ENCODE measurements at regions not wholly inside any gene's neighbourhood (a gene's known extent, or its start where the extent isn't known, plus 50 kb on each side); places are given as distances from the start of the nearest gene placed in this dataset.

DNA sequence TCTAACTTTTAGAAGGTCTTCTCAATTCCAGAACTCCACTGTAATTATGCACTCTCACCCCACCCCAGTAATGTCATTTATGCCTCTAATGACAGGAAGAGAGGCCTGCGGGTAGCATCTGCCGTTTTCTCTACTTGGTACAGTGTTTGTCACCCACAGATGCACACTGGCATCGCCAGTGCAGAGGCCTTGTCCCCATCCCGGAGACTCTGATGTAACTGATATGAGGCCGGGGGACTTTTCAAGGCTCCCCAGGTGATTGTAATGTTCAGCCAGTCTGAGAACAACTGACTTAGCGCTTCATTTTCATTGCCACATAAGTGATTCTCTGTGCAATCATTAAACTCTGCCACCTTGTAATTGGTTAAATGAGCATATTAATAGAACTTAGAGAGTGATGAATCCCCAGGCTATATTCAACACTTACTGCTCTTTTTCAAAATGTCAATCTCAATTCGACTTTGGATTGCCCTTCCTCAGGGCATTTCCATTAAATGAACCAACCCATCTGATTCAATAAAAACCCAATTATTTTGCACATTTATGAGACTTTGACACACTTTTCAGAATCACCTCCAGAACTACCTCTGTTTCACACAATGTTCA, 113.2 kb downstream of the HERPUD2 start:
- DNase-seq = no peak

GRCh38 chr7:35576031-35576573, 118.8 kb downstream of the HERPUD2 start:
- DNase-seq = no peak

DNA sequence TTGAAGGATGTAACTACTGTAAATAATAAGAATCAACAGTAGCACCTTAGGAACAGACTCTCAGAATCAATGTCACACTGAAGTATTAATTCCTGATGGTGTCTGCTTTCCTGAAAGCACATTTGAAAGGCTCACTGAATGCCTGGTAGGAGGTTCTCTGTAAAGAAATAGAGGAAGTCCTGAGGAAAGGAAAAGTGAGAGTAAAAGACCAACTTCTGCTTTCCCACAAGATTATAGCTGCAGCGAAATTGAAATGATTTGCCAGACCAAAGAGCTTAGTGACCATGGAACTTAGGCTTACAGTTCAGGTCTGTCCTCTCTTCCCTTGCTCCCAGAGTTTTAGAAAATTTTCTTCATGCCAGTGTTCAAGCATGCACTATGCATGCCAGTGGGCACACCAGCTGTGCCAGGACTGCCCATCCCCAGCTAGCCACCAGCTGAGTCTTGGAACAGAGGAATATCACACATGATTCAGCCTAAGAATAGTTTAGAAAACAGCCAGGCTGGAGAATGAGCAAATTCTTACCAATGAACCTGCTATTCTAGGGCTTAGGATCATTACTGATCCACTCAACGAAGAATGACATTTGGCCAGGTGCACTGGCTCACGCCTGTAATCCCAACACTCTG, 123.2 kb downstream of the HERPUD2 start:
- no peak for DNase-seq

- no peak for DNase-seq
Measured at GRCh38 chr7:35570937-35571336, 124.0 kb downstream of the HERPUD2 start.

DNA sequence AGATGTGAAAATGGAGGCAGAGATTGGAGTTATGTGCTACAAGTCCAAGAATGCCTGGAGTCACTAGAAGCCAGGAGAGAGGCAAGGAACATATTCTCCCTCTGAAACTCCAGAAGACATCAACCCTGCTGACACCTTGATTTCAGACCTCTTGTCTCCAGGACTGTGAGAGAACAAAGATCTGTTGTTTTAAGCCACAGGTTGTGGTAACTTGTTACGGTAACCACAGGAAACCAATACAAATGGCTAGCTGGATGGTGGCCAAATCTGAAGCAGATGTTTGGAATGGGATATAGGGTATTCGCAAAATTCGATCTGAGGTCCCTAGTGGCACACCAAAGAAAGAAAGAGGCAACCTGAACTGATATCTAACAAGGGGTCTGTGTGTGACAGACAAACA, 129.0 kb downstream of the HERPUD2 start:
- no peak for DNase-seq

DNA sequence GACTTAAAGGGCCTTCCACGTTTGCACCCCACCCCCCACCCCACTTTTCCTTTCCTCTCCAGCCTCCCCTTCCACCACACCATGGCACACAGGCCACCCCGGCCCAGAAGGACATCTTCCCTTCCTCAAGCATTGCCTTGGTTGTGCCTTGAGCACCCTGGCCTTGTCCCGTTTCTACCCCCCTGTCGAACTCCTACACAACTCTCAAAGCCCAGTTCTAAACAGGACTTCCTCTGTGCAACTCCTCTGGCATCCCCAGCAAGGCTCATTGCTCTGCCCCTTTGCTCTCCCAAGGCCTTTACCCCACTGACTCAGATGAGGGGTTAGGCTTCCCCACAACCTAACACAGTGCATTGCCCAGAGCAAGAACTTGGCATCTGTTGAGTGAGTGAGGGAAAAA, 136.1 kb downstream of the HERPUD2 start:
- no peak for DNase-seq

- no peak for DNase-seq
Measured at GRCh38 chr7:35556515-35557471, 138.1 kb downstream of the HERPUD2 start.

DNA sequence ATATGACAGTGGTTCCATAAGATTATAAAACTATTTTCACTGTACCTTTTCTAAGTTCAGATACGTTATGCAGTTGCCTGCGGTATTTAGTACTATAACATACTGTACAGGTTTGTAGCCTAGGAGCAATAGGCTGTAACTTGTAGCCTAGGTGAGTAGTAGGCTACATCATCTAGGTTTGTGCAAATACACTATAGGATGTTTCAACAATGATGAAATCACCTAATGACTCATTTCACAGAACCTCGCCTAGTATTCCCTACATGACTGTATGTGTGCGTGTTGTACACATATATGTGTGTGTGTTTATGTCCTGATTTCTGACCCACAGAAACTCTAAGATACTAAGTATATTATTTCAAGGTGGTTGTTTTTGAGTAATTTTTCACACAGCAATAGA, 139.0 kb downstream of the HERPUD2 start:
- no peak for DNase-seq

GRCh38 chr7:35555386-35555785, 139.5 kb downstream of the HERPUD2 start:
- DNase-seq = no peak

GRCh38 chr7:35553519-35553918, 141.4 kb downstream of the HERPUD2 start:
- DNase-seq = no peak

GRCh38 chr7:35552691-35553090, 142.2 kb downstream of the HERPUD2 start:
- DNase-seq = no peak

- DNase-seq = no peak
Measured at GRCh38 chr7:35551321-35552081, 143.4 kb downstream of the HERPUD2 start.

GRCh38 chr7:35550831-35551230, 144.1 kb downstream of the HERPUD2 start:
- no peak for DNase-seq

DNA sequence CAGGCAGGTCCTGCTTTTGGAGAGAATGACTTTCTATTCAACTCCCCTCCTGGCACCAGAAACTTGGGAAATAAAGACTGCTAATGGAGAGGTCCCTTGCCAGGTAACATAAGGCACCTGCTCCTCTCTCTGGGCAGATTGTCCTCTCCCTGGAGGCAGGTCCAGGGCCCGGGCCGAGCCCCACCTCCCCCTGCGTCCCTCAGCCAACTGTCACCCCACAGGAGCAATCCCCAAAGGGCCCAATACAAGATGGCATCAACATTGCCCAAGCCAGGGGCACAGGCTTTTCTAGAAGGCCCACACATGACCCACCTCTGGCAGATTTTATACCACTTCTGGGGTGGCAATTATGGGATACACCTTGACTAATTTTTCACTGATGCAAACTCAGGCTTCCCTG, 145.2 kb downstream of the HERPUD2 start:
- DNase-seq = no peak

GRCh38 chr7:35548291-35548690, 146.6 kb downstream of the HERPUD2 start:
- no peak for DNase-seq

GRCh38 chr7:35546691-35547429, 148.1 kb downstream of the HERPUD2 start:
- no peak for DNase-seq

DNA sequence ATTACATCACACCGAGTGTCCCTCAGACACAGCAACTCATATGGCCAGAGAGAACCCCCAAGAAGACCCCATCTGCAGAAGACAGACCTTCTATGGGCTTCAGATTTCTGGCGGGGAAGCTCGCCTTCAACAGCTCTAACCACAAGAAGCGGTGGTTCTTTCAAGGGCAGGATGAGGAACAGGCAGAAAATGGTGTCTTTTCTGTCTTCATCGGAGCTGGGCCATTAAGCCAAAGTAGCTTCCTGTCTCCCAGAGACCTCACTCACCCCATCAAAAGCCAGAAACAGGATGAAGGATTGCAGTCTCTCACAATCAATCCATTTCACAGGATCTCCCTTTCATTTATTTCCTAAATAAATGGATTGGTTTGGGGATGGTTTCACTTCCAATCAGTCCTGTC, 149.1 kb downstream of the HERPUD2 start:
- DNase-seq = no peak

GRCh38 chr7:35544028-35544742, 150.8 kb downstream of the HERPUD2 start:
- no peak for DNase-seq

DNA sequence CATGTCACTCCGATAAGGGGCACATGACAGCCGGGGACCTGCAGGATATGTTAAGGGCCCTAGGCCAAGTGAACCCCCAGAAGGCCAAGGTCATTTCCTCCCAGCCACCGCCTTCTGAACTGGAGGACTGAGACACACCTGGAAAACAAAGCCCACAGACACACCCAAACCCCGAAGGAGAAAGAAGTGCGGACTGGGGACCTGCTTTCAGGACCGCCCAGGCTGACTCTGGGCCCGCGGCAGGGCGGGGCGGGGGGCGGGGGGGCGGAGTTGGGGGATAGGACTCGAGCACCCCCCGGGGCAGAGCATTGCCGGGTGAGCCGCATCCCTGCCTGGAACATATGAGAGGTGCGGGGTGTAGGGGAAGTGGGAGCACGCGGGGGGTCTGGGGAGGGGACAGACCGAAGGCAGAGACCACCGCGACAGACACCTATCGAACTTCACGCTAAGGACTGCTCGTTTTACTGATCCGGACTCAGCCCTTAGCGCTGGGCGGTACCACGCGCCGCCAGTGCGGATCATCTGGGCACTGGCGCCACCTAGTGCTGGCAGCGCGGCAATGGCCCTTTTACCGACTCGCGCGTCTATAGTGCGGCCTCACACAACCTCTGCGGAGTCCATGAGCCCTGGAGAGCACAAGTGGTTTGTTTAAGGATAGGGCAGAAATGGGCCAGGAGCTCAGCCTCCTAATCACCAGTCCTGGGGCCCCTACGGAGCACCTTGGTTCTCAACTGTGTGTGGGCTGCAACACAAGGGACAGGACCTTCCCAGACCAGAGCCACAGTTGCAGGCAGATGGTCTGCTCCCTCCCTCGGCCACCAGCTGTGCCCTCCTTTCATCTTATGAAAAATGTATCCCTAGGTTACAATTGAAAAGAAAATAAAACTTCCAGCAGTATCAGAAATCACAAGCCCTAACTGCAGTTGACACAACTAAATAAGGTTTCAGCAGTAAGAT, 157.6 kb downstream of the HERPUD2 start:
- peak; percentile 39 for DNase-seq

- DNase-seq = no peak
Measured at GRCh38 chr7:35536396-35536826, 158.5 kb downstream of the HERPUD2 start.
